ENCODE measurements at regions not wholly inside any gene's neighbourhood (a gene's known extent, or its start where the extent isn't known, plus 50 kb on each side); places are given as distances from the start of the nearest gene placed in this dataset.

DNA sequence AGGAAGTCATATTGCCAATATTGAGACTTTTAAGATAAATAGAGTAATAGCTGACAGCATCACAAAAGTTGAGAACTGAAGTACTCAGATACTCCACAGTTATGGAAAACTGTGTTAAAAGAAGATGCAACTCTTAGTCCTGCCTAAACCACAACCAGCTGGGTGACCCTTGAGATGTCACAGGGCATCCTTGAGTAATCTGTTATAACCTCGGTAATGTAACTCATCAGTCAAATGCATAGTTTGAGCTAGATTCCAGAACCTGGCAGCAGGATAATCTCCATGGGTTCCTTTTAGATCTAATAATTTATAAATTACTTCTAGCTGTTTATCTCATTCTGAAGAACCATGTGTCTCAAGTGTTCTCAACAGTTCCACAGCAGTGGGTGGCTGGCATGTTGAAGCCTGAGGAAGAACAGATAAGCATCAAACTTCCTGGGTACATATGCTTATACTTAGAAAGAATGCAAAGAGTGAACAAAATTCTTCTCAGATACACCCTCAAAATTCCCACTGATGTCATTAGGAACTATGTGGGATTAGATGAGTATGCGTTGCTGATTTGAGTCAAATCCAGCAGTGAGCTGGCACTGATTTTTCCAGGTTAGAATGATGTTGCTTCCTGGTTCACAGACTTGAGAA is 304.1 kb upstream of the ERBB4 start:
- TF ChIP-seq, protein P1, sequence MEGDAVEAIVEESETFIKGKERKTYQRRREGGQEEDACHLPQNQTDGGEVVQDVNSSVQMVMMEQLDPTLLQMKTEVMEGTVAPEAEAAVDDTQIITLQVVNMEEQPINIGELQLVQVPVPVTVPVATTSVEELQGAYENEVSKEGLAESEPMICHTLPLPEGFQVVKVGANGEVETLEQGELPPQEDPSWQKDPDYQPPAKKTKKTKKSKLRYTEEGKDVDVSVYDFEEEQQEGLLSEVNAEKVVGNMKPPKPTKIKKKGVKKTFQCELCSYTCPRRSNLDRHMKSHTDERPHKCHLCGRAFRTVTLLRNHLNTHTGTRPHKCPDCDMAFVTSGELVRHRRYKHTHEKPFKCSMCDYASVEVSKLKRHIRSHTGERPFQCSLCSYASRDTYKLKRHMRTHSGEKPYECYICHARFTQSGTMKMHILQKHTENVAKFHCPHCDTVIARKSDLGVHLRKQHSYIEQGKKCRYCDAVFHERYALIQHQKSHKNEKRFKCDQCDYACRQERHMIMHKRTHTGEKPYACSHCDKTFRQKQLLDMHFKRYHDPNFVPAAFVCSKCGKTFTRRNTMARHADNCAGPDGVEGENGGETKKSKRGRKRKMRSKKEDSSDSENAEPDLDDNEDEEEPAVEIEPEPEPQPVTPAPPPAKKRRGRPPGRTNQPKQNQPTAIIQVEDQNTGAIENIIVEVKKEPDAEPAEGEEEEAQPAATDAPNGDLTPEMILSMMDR (IDR thresholded peaks at IDR 0.05), result no peak
- TF ChIP-seq SP1 (CRISPR knock-in tag; conservative IDR thresholded peaks at IDR 0.05) (no peak), ATF1 (CRISPR knock-in tag; IDR thresholded peaks at IDR 0.05) (no peak)
- TF ChIP-seq, protein P2, sequence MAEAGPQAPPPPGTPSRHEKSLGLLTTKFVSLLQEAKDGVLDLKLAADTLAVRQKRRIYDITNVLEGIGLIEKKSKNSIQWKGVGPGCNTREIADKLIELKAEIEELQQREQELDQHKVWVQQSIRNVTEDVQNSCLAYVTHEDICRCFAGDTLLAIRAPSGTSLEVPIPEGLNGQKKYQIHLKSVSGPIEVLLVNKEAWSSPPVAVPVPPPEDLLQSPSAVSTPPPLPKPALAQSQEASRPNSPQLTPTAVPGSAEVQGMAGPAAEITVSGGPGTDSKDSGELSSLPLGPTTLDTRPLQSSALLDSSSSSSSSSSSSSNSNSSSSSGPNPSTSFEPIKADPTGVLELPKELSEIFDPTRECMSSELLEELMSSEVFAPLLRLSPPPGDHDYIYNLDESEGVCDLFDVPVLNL (CRISPR knock-in tag; IDR thresholded peaks at IDR 0.05; ENCODE audit: borderline replicate concordance, low read depth), result no peak
